Memory B cell (primary cell): ENCODE measurements at regions not wholly inside any gene's neighbourhood (a gene's known extent, or its start where the extent isn't known, plus 50 kb on each side); places are given as distances from the start of the nearest gene placed in this dataset.

Experiments used
- ATAC-seq: fragments of 150-1000 bp; cut with Tn5 transposase; 2 replicates; pipeline ENCODE4 v1.10.0; 2021; ENCODE audit warnings: low read depth, mild to moderate bottlenecking, moderate library complexity
- DNase-seq, 2 donors: peaks; one replicate each; pipeline ENCODE4 v3.0.0; 2022; ENCODE audit warnings: low spot score in 2 of 2
- H3K27ac Mint-ChIP-seq: one replicate; pipeline ENCODE4 v1.8.0; 2022; ENCODE audit warnings: mild to moderate bottlenecking, moderate library complexity, mixed read lengths
- H3K27me3 Mint-ChIP-seq: one replicate; pipeline ENCODE4 v1.8.0; 2022; ENCODE audit warnings: mixed read lengths
- H3K36me3 Mint-ChIP-seq: one replicate; pipeline ENCODE4 v1.8.0; 2022; ENCODE audit warnings: mild to moderate bottlenecking, mixed read lengths
- H3K4me1 Mint-ChIP-seq: one replicate; pipeline ENCODE4 v1.8.0; 2022; ENCODE audit warnings: mixed read lengths
- H3K4me3 Mint-ChIP-seq: one replicate; pipeline ENCODE4 v1.8.0; 2022; ENCODE audit warnings: mild to moderate bottlenecking, moderate library complexity, mixed read lengths
- H3K9me3 Mint-ChIP-seq: one replicate; pipeline ENCODE4 v1.8.0; 2022; ENCODE audit warnings: mixed read lengths

DNA sequence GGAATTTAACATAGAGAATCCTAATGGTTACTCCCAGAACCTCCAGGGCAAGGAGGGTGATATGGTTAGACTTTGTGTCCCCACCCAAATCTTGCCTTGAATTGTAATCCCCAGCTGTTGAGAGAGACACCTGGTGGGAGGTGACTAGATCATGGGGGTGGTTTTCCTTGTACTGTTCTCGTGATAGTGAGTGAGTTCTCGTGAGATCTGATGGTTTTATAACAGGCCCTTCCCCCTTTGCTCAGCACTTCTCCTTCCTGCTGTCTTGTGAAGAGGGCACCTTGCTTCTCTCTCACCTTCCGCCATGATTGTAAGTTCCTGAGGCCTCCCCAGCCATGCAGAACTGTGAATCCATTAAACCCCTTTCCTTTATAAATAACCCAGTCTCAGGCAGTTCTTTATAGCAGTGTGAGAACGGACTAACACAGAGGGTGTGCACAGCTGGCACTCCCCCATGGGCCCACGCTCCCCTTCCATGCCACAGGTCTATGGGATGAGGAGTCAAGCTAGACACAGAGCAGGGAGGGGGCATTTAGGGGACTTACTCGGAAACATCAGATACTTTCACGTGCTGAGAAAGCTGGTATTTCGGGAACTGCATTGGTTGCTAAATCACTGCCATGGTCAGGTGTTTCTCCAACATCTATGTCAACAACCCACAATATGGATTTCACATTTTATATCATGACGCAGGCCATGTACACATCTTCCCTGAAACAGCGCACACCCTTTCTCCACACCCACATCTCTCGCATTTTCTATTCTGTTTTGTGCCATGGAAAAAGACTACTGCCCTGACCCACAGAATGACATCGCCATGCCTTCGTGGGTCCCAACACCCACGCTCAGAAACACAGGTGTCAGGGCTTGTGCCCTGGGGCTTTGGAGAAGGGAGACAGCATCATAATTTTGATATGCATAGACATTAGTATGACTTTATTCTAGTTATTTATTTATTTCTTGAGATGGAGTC, 199.1 kb upstream of the GSE1 start:
- H3K27ac Mint-ChIP-seq: no peak overlapping the region
- no peak for ATAC-seq
- no peaks in the 10 kb centered on the region for H3K4me1 Mint-ChIP-seq
- peaks cover 6% of the 10 kb centered on the region for H3K27me3 Mint-ChIP-seq
- H3K4me3 Mint-ChIP-seq: no peak overlapping the region
- no peaks in the 10 kb centered on the region for H3K36me3 Mint-ChIP-seq
- no peak for DNase-seq
- H3K9me3 Mint-ChIP-seq: no peaks in the 10 kb centered on the region

DNA sequence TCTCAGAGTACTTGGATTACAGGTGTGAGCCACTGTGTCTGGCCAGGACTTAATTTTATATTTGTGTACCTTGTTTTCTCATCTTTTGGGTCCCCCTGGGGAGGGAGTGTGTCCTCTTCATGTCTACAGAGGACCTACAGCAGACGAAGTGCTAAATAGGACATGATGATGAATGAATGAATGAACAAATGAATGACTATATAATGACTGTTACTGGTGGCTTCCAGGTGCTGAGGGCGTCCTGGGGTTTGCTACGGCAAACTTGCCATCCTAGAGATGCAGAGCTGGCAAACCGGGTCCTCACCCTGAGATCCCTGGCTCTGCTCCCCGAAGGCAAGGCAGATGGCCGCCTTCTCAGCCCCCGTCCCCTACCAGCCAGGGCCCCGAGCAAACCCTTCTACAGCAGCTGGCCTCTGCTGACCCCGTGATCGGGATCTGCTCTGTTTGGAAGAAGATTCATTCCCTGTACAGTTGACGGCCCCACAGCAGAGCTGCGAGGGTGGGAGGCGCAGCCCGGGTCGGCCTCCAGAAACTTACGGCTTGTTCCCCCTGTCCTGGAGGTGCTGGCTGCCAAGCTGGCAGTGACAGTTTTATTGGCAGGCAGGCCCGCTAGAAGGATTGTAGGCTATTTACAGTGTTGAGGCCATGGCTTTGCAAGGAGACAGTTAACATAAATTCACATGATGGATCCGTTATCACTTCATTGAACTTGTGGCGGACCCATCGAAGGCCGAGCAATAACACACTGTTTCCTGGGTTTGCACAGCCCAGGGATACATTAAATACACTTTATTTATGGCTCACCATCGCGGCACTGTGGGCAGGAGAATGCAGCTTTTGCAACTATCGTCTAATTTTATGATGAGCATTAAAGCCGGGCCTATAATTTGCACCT, 197.7 kb upstream of the GSE1 start:
- peaks cover 6% of the 10 kb centered on the region for H3K27me3 Mint-ChIP-seq
- H3K4me3 Mint-ChIP-seq: no peak overlapping the region
- H3K9me3 Mint-ChIP-seq: no peaks in the 10 kb centered on the region
- no peak for DNase-seq
- ATAC-seq: no peak
- H3K27ac Mint-ChIP-seq: no peak overlapping the region
- no peaks in the 10 kb centered on the region for H3K36me3 Mint-ChIP-seq
- no peaks in the 10 kb centered on the region for H3K4me1 Mint-ChIP-seq

DNA sequence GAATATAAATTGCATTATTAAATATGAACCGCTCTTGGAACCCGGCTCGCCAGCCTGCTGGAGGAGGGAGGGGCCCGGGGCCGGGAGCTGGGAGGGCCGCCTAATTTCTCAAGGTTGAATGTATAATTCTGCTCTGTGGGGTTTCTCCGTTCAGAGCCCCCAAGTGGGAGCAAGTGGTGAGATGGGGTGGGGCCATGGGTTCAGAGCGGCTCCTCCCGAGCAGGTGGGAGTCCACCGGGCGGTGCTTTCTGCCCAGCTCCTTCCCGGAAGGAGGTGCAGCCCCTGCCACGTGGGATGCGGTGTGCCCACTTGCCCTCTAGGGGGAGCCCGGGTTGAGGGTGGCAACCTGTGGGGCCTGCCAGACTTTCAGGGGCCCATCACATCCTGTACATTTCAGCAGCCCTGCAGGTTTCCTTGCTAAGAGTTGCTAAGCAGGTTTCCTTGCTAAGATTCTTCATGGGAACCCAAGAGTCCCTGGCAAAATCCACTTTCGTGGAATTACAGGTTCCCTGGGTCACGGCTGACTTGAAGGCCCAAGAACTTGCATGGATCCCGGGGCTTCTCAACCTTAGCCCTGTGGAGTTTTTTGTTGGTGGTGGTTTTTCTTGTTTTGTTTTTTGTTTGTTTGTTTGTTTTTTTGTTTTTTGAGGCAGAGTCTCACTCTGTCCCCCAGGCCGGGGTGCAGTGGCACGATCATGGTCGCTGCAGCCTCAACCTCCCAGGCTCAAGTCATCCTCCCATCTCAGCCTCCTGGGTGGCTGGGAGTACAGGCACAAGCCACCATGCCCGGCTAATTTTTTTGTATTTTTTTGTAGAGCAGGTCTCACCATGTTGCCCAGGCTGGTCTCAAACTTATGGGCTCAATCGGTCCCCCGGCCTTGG, 196.7 kb upstream of the GSE1 start:
- Mint-ChIP-seq H3K4me1 (no peaks in the 10 kb centered on the region), H3K4me3 (peak overlapping the region; percentile 41), H3K36me3 (no peaks in the 10 kb centered on the region), H3K27me3 (peaks cover 6% of the 10 kb centered on the region), H3K27ac (no peak overlapping the region), H3K9me3 (no peaks in the 10 kb centered on the region)
- DNase-seq (peak; percentile 68 to 77), ATAC-seq (peak; percentile 77)

DNA sequence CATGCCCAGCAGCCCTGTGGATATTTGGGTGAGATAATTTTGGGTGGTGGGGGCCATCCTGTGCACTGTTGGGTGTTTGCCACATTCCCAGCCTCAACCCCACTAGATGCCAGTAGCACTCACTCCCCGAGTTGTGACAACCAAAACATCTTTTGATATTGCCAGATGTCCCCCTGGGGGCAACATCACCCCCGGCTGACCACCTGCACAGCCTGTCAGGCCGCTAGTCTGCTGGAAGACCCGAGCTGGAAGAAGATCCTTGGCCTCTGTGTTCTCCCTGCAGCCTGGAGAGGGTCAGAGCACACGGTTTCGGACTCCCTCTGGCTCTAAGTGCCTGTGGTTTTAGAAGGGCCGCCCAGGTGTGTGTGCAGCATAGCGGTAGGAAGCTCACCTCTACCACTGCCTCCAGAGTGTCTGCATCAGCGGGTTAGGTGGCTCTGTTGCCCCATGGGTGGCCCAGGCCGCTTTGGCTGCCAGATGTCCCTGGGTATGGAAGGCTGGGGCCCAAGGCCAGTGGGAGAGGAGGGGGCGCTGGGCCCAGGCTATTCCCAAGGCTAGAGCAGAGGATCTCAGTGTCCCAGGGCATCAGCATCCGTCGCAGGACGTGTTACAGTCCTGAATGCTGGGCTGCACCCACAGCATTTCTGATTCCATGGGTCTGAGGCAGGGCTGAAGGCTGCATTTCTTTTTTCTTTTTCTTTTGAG, 195.8 kb upstream of the GSE1 start:
- DNase-seq (no peak), ATAC-seq (no peak)
- no peaks in the 10 kb centered on the region for H3K36me3 Mint-ChIP-seq
- peaks cover 8% of the 10 kb centered on the region for H3K27me3 Mint-ChIP-seq
- no peaks in the 10 kb centered on the region for H3K9me3 Mint-ChIP-seq
- H3K4me1 Mint-ChIP-seq: no peaks in the 10 kb centered on the region
- H3K4me3 Mint-ChIP-seq: no peak overlapping the region
- H3K27ac Mint-ChIP-seq: no peak overlapping the region

DNA sequence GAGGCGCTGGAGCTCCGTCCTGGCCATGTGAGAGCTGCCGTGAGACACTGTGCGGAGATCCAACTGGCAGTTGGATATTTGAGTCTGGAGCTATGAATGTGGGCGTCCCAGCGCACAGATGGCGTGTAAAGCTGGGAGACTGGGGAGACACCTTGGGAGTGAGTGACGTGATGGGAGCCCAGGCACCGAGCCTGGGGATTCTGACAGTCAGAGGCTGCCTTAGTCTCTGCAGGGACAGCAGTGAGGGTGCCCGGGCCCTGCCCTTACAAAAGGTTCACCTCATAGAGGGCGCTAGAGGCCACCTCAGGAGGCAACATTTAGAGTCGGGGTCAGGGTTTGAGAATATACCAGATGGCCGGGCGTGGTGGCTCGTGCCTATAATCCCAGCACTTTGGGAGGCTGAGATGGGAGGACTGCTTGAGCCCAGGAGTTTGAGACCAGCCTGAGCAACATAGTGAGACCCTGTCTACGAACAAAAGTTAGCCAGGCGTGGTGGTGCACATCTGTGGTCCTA, 194.1 kb upstream of the GSE1 start:
- Mint-ChIP-seq H3K9me3 (no peaks in the 10 kb centered on the region), H3K4me3 (no peak overlapping the region), H3K27me3 (peaks cover 9% of the 10 kb centered on the region), H3K36me3 (no peaks in the 10 kb centered on the region), H3K4me1 (no peaks in the 10 kb centered on the region), H3K27ac (no peak overlapping the region)
- no peak for ATAC-seq
- no peak for DNase-seq

DNA sequence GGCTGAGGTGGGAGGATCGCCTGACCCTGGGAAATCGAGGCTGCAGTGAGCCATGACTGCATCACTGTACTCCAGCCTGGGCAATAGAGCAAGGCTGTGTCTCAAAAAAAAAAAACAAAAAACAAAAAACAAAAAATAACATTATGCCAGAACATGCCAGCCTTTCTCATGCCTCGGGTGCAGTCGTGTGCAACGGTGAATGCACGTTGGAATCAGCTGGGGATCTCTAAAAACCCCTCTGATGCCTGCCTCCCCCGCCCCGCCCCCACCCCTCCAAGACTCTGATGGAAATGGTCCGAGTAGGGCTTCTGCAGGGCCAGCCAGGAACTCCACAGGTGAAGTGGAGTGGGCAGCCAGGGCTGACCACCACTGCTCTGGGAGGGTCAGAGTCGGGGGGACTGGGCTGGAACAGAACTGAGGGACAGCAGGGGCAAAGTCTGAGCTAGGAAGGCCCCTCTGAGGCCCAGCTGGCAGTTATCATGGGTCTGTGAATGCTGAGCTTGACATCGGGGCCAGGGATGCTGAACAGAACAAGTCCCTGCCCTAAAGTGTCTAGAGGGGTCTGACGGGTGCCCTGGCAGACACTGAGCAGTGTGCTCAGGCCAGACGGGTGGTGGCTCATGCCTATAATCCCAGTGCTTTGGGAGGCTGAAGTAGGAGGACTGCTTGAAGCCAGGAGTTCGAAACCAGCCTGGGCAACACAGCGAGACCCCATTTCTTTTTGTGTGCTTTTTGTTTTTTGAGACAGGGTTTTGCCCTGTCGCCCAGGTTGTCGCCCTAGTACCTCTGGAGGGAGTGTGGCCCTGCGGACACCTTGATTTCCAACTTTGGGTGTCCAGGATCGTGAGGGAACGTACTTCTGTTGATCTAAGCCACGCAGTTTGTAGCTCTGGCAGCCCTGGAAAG, 193.4 kb upstream of the GSE1 start:
- Mint-ChIP-seq H3K27ac (no peak overlapping the region), H3K4me1 (no peaks in the 10 kb centered on the region), H3K4me3 (no peak overlapping the region), H3K27me3 (peaks cover 9% of the 10 kb centered on the region), H3K9me3 (no peaks in the 10 kb centered on the region), H3K36me3 (no peaks in the 10 kb centered on the region)
- ATAC-seq: no peak
- no peak for DNase-seq

DNA sequence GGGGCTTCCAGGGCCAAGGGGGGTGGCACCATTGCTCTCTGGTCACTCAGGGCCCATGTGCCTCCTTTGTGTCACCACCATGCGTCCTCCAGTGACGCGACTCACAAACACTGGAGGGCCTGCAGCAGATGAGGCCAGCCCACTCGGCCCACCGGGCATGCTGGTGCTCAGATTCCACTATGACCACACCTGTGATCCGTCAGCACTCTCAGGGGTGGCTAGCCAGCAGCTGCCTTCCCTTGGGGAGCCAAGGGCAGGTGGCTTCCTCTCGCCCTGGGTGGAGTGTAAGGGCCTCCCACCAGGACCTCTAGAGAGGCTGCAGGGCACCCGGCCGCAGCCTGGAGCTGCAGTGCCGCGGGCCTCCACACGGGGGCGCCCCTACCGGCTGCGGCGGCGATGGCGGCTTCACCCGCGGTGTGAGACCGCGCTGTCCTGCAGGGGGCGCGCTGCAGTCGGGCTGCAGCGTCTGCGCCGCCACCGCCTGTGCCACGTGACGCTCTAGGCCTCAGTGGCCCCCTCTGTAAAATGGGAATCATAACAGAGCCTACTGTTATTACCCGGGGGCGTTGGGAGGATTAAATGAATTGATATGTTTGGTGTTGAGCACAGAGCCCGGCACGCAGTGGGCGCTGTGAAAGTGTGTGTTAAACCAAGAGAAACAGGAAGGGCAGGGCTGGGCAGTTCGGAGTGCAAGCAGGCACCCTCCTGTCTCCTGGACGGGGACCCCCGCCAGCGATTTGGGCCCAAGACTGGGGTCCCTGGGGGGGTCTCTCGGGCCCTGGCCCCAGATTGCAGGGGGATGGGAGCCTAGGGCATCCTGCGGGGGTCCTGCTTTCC, 192.4 kb upstream of the GSE1 start:
- Mint-ChIP-seq H3K4me3 (no peak overlapping the region), H3K27ac (no peak overlapping the region), H3K27me3 (peaks cover 14% of the 10 kb centered on the region), H3K4me1 (no peaks in the 10 kb centered on the region), H3K9me3 (no peaks in the 10 kb centered on the region), H3K36me3 (no peaks in the 10 kb centered on the region)
- DNase-seq (peak; percentile 78 to 88), ATAC-seq (peak; percentile 75)

DNA sequence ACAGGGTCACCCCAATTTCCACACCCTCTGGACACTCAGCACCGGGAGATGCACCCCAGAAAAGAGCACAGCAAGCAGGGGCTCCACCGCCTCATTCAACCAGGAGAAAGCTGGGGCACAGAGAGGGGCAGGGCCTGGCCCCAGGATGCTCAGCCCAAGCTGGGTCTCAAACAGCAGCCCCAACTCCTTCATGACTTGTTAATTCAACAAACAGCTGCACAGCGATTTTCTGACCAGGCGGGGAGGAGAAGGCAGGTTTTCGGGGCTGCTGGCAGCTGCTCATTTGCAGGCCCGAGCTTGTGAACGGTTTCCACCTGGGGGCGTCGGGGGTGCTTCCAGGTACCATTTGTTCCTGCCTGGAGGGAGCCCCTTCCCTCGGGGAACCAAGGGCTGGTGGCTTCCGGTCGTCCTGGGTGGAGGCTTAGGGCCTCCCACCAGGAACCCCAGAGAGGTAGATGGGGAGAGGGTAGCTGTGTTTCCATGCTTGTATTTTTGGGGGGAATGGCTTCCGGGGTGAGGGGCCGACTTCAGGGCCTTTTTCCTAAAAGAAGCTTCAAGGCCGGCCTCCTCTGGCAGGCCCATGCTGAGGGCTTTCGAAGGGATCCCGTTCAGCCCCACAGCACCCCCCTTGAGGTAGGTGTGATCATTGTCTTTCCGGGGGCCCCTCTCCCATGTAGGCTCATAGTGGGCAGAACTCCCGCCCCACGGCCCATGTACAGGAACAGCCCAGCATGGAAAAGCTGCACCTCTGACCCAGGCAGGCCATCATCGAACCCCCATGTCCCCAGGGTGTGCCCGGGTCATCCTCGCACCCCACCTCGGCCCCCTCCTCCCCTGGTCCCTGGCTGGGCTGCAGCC, 191.6 kb upstream of the GSE1 start:
- Mint-ChIP-seq H3K27ac (no peak overlapping the region), H3K4me3 (no peak overlapping the region), H3K4me1 (no peaks in the 10 kb centered on the region), H3K9me3 (peaks cover 3% of the 10 kb centered on the region), H3K27me3 (peaks cover 23% of the 10 kb centered on the region), H3K36me3 (no peaks in the 10 kb centered on the region)
- DNase-seq (no peak), ATAC-seq (no peak)

DNA sequence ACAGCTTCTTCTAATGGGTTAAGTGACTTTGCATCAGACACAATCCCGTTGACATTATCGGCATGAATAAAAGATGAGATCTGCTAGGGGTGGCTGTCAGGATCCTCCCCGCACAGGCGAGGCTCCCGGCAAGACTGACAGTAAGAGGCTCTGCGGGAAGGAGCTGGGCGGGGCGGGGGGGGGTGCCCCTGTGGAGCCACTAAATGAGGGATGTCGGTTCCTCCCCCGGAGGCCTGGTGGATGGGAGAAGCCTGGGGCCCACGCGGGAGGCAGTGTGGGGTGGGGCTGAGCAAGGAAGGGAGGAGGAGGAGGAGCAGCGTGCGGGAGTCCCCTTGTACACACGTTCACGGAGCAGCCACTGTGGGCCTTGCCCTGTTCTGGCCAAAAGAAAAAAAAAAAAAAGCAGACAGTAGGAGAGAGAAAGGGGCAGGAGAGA, 190.9 kb upstream of the GSE1 start:
- Mint-ChIP-seq H3K27me3 (peaks cover 25% of the 10 kb centered on the region), H3K4me1 (no peaks in the 10 kb centered on the region), H3K27ac (no peak overlapping the region), H3K4me3 (no peak overlapping the region), H3K36me3 (no peaks in the 10 kb centered on the region), H3K9me3 (peaks cover 3% of the 10 kb centered on the region)
- DNase-seq: no peak
- ATAC-seq: no peak

DNA sequence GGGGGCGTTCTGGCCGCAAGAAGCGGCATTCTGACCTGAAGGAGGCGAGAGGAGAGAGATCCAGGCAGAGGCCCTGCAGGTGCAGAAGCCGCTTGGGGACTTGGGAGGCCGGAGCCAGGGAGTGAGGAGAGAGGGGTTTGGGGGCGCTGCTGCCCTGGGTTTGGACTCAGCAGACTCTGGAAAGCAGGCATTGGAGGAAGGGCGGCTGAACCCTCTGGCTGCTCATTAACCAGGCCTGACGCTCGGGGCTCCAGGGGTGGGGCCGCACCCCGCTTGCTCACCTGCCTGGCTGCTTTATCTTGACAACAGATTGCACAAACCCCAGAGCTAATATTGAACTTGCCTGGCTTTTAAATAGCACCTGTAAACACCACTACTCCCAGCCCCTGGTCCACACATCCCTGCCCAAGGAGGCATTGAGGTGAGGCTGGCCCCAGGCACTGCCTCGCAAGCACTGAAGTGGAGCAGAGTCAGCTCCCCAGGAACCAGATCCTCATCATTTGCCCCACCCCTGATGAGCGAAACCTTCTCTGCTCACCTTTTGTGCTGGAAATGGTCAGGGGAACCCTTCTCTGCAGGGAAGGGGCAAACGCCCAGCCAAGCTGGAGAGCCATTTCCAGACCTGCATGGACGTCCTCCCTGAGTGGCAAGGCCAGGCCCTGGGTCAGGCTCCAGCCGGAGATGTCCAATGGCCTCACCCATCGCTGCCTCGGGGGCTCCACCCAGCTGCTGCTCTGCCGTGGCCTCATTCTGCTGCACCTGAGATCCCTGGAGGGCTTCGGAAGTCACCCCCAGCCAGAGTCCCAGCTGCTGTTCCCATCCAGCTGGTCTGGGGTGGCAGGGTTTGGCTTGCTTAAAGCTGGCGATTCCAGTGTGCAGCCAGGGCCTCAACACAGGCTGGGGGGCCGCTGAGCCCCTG, 190.2 kb upstream of the GSE1 start:
- Mint-ChIP-seq H3K9me3 (peaks cover 3% of the 10 kb centered on the region), H3K4me1 (no peaks in the 10 kb centered on the region), H3K27ac (no peak overlapping the region), H3K36me3 (no peaks in the 10 kb centered on the region), H3K4me3 (no peak overlapping the region), H3K27me3 (peaks cover 25% of the 10 kb centered on the region)
- ATAC-seq: no peak
- DNase-seq: no peak
